ENCODE measurements at regions not wholly inside any gene's neighbourhood (a gene's known extent, or its start where the extent isn't known, plus 50 kb on each side); places are given as distances from the start of the nearest gene placed in this dataset.

- H2BK120ac ChIP-seq (ENCODE audit: low read depth, low read length, poor library complexity, severe bottlenecking) = no peak overlapping the region
- no peak overlapping the region for H4K5ac ChIP-seq (ENCODE audit: insufficient read length, low read depth, low read length)
- H3K79me1 ChIP-seq (ENCODE audit: insufficient read depth, low read depth, low read length, poor library complexity, severe bottlenecking) = no peaks in the 10 kb centered on the region
- Mint-ChIP-seq H3K9me3 (no peaks in the 10 kb centered on the region), H3K4me1 (peaks cover 7 to 21% of the 10 kb centered on the region in 2 experiments), H3K4me3 (no peak overlapping the region), H3K27ac (no peak overlapping the region), H3K27me3 (ENCODE audit: low read depth) (peaks cover 3% of the 10 kb centered on the region; the same call in 1 of the 2 replicates), H3K36me3 (ENCODE audit: insufficient read depth in 1 of 3, low read depth in 3 of 3) (no peaks in the 10 kb centered on the region; a peak in 1 of 7 replicates)
- no peak overlapping the region for H2BK12ac ChIP-seq (ENCODE audit: insufficient read length, low read depth, low read length)
- H3K4ac ChIP-seq (ENCODE audit: low read depth, low read length) = no peak overlapping the region
- no peak overlapping the region for H2BK15ac ChIP-seq (ENCODE audit: low read depth, low read length)
- no peak overlapping the region for H2BK20ac ChIP-seq (ENCODE audit: low read depth, low read length, poor library complexity, severe bottlenecking)
- no peak overlapping the region for H2AK5ac ChIP-seq (ENCODE audit: insufficient read length, low read length)
- no peak overlapping the region for H2AFZ ChIP-seq (ENCODE audit: low read length)
- no peak overlapping the region for H2BK5ac ChIP-seq (ENCODE audit: insufficient read length, low read length)
- no peak overlapping the region for H3K23ac ChIP-seq (ENCODE audit: insufficient read length, low read depth, low read length)
- no peak overlapping the region for H3K9ac ChIP-seq (ENCODE audit: extremely low read depth, insufficient read length, low read length)
- no peak overlapping the region for H3K27ac ChIP-seq (ENCODE audit: insufficient read length, low read depth, low read length)
- H3K18ac ChIP-seq (ENCODE audit: insufficient read length, low read depth, low read length) = no peak overlapping the region
- no peaks in the 10 kb centered on the region for H3K79me2 ChIP-seq (ENCODE audit: insufficient read depth, low read length)
- H3K14ac ChIP-seq (ENCODE audit: insufficient read depth, low read length) = no peak overlapping the region
- no CpG with 5 or more reads among the region's 1 CpG for WGBS (ENCODE audit: extremely low coverage, insufficient read length, low lambda C conversion rate)
- no peaks in the 10 kb centered on the region for H4K20me1 ChIP-seq (ENCODE audit: control insufficient read depth, insufficient read depth, insufficient read length)
- no peak overlapping the region for H4K8ac ChIP-seq (replicated peaks; ENCODE audit: insufficient read length, low read depth, low read length)
- no peak for TF ChIP-seq CTCF (conservative IDR thresholded peaks at IDR 0.05)
- H3K4me2 ChIP-seq (ENCODE audit: insufficient read depth, insufficient read length, low read length) = no peak overlapping the region
- H3K23me2 ChIP-seq (ENCODE audit: insufficient read length, low read depth, low read length, poor library complexity, severe bottlenecking) = no peaks in the 10 kb centered on the region
- no peaks in the 10 kb centered on the region for H3K4me1 ChIP-seq (ENCODE audit: insufficient read depth, low read length)
- H4K91ac ChIP-seq (ENCODE audit: insufficient read length, low read depth, low read length) = no peak overlapping the region
- no peaks in the 10 kb centered on the region for H3K27me3 ChIP-seq (ENCODE audit: insufficient read depth, low read length)
- H3T11ph ChIP-seq (ENCODE audit: low read length) = no peak overlapping the region
- no peak overlapping the region for H3K56ac ChIP-seq (ENCODE audit: insufficient read length, low read depth, low read length)
- H3K9me3 ChIP-seq (ENCODE audit: control insufficient read depth, low read depth, low read length) = no peaks in the 10 kb centered on the region
- DNase-seq = no peak
These were observed 164.3 kb upstream of the RREB1 start for GRCh38 chr6:6943421-6943820.
